ENCODE measurements at regions not wholly inside any gene's neighbourhood (a gene's known extent, or its start where the extent isn't known, plus 50 kb on each side); places are given as distances from the start of the nearest gene placed in this dataset.

GRCh38 chr22:27152883-27153282 is 495.5 kb downstream of the MIAT start:
- WGBS (ENCODE audit: insufficient coverage), result no CpG with 5 or more reads among the region's 2 CpGs
- Histone ChIP-seq H3K27ac (ENCODE audit: low read length) (no peak overlapping the region), H3K9me3 (replicated peaks; ENCODE audit: control insufficient read depth, low read depth, low read length) (peaks cover 6% of the 10 kb centered on the region), H3K4me1 (ENCODE audit: control insufficient read depth, insufficient read depth, low read length) (peaks cover 5% of the 10 kb centered on the region), H3K4me3 (ENCODE audit: low read length) (no peak overlapping the region), H3K36me3 (ENCODE audit: control insufficient read depth, insufficient read depth, low read length) (no peaks in the 10 kb centered on the region), H3K27me3 (ENCODE audit: control insufficient read depth, insufficient read depth, low read length) (peaks cover 13% of the 10 kb centered on the region)
- no peak for DNase-seq

GRCh38 chr22:27153386-27153785 is 496.0 kb downstream of the MIAT start:
- no CpG with 5 or more reads among the region's 4 CpGs for WGBS (ENCODE audit: insufficient coverage)
- no peak for DNase-seq
- no peak overlapping the region for H3K4me3 ChIP-seq (ENCODE audit: low read length)

DNA sequence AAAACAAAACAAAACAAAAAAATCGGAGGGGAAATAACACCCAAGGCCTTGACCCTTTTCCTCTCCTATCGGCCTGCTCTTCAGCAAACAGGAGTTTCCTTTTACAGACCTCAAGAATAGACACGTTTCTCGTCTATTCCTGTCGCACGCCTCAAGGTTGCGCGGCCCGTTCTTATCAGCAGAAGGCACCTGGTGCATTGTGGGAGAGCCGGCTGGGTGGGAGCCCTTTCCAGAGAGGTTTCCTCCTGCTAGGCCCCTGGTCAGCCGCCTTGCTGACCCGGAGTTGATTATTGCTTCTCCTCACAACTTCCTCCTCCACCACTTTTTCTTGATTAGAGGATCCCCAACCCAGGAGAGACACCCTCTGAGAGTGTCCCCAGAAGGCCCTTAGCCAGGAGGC is 497.3 kb downstream of the MIAT start:
- peaks cover 18% of the 10 kb centered on the region for H3K27me3 ChIP-seq (ENCODE audit: control insufficient read depth, insufficient read depth, low read length)
- WGBS (ENCODE audit: insufficient coverage), result 76% methylated on average over 9 of the region's 12 CpGs
- DNase-seq, result no peak

More at GRCh38 chr22:27153386-27153785, 496.0 kb downstream of the MIAT start:
- Histone ChIP-seq H3K27ac (ENCODE audit: low read length) (no peak overlapping the region), H3K9me3 (replicated peaks; ENCODE audit: control insufficient read depth, low read depth, low read length) (peaks cover 6% of the 10 kb centered on the region), H3K27me3 (ENCODE audit: control insufficient read depth, insufficient read depth, low read length) (peaks cover 13% of the 10 kb centered on the region), H3K36me3 (ENCODE audit: control insufficient read depth, insufficient read depth, low read length) (no peaks in the 10 kb centered on the region), H3K4me1 (ENCODE audit: control insufficient read depth, insufficient read depth, low read length) (peaks cover 5% of the 10 kb centered on the region)

GRCh38 chr22:27156821-27157489 is 499.6 kb downstream of the MIAT start:
- no peaks in the 10 kb centered on the region for H3K4me1 ChIP-seq (ENCODE audit: control insufficient read depth, insufficient read depth, low read length)
- H3K4me3 ChIP-seq (ENCODE audit: low read length), result no peak overlapping the region
- DNase-seq, result no peak
- WGBS (ENCODE audit: insufficient coverage), result 85% methylated on average over 7 of the region's 8 CpGs
- peaks cover 23% of the 10 kb centered on the region for H3K27me3 ChIP-seq (ENCODE audit: control insufficient read depth, insufficient read depth, low read length)
- H3K9me3 ChIP-seq (replicated peaks; ENCODE audit: control insufficient read depth, low read depth, low read length), result peaks cover 6% of the 10 kb centered on the region
- H3K27ac ChIP-seq (ENCODE audit: low read length), result no peak overlapping the region
- no peaks in the 10 kb centered on the region for H3K36me3 ChIP-seq (ENCODE audit: control insufficient read depth, insufficient read depth, low read length)

More for the DNA sequence above, 497.3 kb downstream of the MIAT start:
- H3K9me3 ChIP-seq (replicated peaks; ENCODE audit: control insufficient read depth, low read depth, low read length), result peaks cover 6% of the 10 kb centered on the region
- H3K4me3 ChIP-seq (ENCODE audit: low read length), result no peak overlapping the region
- peaks cover 5% of the 10 kb centered on the region for H3K4me1 ChIP-seq (ENCODE audit: control insufficient read depth, insufficient read depth, low read length)
- no peaks in the 10 kb centered on the region for H3K36me3 ChIP-seq (ENCODE audit: control insufficient read depth, insufficient read depth, low read length)
- no peak overlapping the region for H3K27ac ChIP-seq (ENCODE audit: low read length)

GRCh38 chr22:27157666-27158370 is 500.4 kb downstream of the MIAT start:
- Histone ChIP-seq H3K36me3 (ENCODE audit: control insufficient read depth, insufficient read depth, low read length) (no peaks in the 10 kb centered on the region), H3K4me1 (ENCODE audit: control insufficient read depth, insufficient read depth, low read length) (no peaks in the 10 kb centered on the region), H3K27me3 (ENCODE audit: control insufficient read depth, insufficient read depth, low read length) (peaks cover 31% of the 10 kb centered on the region), H3K4me3 (ENCODE audit: low read length) (no peak overlapping the region), H3K27ac (ENCODE audit: low read length) (no peak overlapping the region), H3K9me3 (replicated peaks; ENCODE audit: control insufficient read depth, low read depth, low read length) (peaks cover 3% of the 10 kb centered on the region)
- no CpG with 5 or more reads among the region's 13 CpGs for WGBS (ENCODE audit: insufficient coverage)
- DNase-seq, result no peak

GRCh38 chr22:27159016-27159415 is 501.6 kb downstream of the MIAT start:
- H3K4me1 ChIP-seq (ENCODE audit: control insufficient read depth, insufficient read depth, low read length), result no peaks in the 10 kb centered on the region
- WGBS (ENCODE audit: insufficient coverage), result no CpG with 5 or more reads among the region's 8 CpGs
- H3K36me3 ChIP-seq (ENCODE audit: control insufficient read depth, insufficient read depth, low read length), result no peaks in the 10 kb centered on the region
- H3K9me3 ChIP-seq (replicated peaks; ENCODE audit: control insufficient read depth, low read depth, low read length), result no peaks in the 10 kb centered on the region
- H3K27me3 ChIP-seq (ENCODE audit: control insufficient read depth, insufficient read depth, low read length), result peaks cover 32% of the 10 kb centered on the region
- no peak overlapping the region for H3K27ac ChIP-seq (ENCODE audit: low read length)
- no peak for DNase-seq
- no peak overlapping the region for H3K4me3 ChIP-seq (ENCODE audit: low read length)

- no peak overlapping the region for H3K4me3 ChIP-seq (ENCODE audit: low read length)
- H3K27me3 ChIP-seq (ENCODE audit: control insufficient read depth, insufficient read depth, low read length), result peaks cover 32% of the 10 kb centered on the region
- WGBS (ENCODE audit: insufficient coverage), result 71% methylated on average over 3 of the region's 10 CpGs
- H3K36me3 ChIP-seq (ENCODE audit: control insufficient read depth, insufficient read depth, low read length), result no peaks in the 10 kb centered on the region
- no peaks in the 10 kb centered on the region for H3K4me1 ChIP-seq (ENCODE audit: control insufficient read depth, insufficient read depth, low read length)
- H3K9me3 ChIP-seq (replicated peaks; ENCODE audit: control insufficient read depth, low read depth, low read length), result no peaks in the 10 kb centered on the region
- DNase-seq, result no peak
- no peak overlapping the region for H3K27ac ChIP-seq (ENCODE audit: low read length)
These were observed 502.4 kb downstream of the MIAT start for GRCh38 chr22:27159716-27160295.

DNA sequence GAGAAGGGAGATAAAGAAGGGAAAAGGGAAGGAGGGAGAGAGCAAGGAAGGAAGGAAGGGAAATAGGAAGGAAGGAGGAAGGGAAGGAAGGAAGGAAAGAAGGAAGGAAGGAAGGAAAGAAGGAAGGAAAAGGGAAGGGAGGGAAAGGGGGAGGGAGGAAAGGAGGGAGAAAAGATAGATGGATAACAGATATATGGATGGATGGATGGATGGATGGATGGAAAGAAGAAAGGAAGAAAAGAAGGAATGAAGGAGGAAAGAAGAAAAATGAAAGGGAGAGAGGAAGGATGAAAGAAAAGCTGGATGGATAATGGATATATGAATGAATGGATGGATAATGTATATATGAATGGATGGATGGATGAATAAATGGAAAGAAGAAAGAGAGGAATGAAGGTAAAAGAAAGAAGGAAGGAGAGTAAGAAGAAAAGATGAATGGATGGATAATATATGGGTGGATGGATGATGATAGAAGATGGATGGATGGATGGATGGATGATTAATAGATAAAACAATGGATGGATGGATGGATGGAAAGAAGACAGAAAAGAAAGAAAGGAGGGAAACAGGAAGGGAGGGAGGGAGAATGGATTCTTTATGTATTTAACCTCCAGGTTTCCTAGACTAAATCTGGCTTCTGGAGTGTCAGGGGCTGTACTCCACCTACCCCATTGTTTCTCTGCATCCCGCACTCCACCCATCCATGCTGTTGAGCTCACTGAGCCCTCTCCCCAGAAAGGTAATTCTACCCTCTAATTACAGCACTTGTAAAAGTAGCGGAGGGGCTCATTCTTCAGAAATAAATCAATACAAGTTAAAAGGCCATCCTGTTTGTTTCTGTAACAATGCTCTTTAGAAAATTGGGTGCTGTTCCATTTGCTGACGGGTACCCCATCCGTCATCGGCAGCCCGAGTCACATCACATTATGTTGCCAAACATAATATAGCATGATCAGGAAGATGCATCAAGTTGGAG is 506.1 kb downstream of the MIAT start:
- no CpG with 5 or more reads among the region's 6 CpGs for WGBS (ENCODE audit: insufficient coverage)
- H3K27me3 ChIP-seq (ENCODE audit: control insufficient read depth, insufficient read depth, low read length), result peaks cover 33% of the 10 kb centered on the region
- no peak for DNase-seq

GRCh38 chr22:27164781-27165503 is 507.6 kb downstream of the MIAT start:
- Histone ChIP-seq H3K9me3 (replicated peaks; ENCODE audit: control insufficient read depth, low read depth, low read length) (no peaks in the 10 kb centered on the region), H3K36me3 (ENCODE audit: control insufficient read depth, insufficient read depth, low read length) (no peaks in the 10 kb centered on the region), H3K27me3 (ENCODE audit: control insufficient read depth, insufficient read depth, low read length) (peaks cover 27% of the 10 kb centered on the region), H3K4me1 (ENCODE audit: control insufficient read depth, insufficient read depth, low read length) (no peaks in the 10 kb centered on the region), H3K27ac (ENCODE audit: low read length) (no peak overlapping the region), H3K4me3 (ENCODE audit: low read length) (no peak overlapping the region)
- DNase-seq, result no peak
- WGBS (ENCODE audit: insufficient coverage), result 87% methylated on average over 4 of the region's 5 CpGs

More for the DNA sequence above, 506.1 kb downstream of the MIAT start:
- H3K9me3 ChIP-seq (replicated peaks; ENCODE audit: control insufficient read depth, low read depth, low read length), result no peaks in the 10 kb centered on the region
- no peaks in the 10 kb centered on the region for H3K4me1 ChIP-seq (ENCODE audit: control insufficient read depth, insufficient read depth, low read length)
- no peaks in the 10 kb centered on the region for H3K36me3 ChIP-seq (ENCODE audit: control insufficient read depth, insufficient read depth, low read length)
- H3K27ac ChIP-seq (ENCODE audit: low read length), result no peak overlapping the region
- no peak overlapping the region for H3K4me3 ChIP-seq (ENCODE audit: low read length)
